HG03108 (cell line): ENCODE measurements at regions not wholly inside any gene's neighbourhood (a gene's known extent, or its start where the extent isn't known, plus 50 kb on each side); places are given as distances from the start of the nearest gene placed in this dataset.
A peak's percentile ranks its signal among the peaks of the same experiment; 100 is the strongest.

Experiments used
- ATAC-seq: cut with Tn5 transposase; IDR thresholded peaks from one replicate; pipeline ENCODE4 v1.9.1; 2021; ENCODE audit warnings: moderate library complexity; ENCODE audit not compliant: unreplicated experiment

- ATAC-seq: no peak
These were observed 254.3 kb downstream of the SHQ1 start for GRCh38 chr3:72593881-72594397.

- ATAC-seq: no peak
These were observed 256.5 kb downstream of the SHQ1 start for GRCh38 chr3:72591522-72592421.

- ATAC-seq: no peak
These were observed 257.5 kb downstream of the SHQ1 start for GRCh38 chr3:72590732-72591221.

DNA sequence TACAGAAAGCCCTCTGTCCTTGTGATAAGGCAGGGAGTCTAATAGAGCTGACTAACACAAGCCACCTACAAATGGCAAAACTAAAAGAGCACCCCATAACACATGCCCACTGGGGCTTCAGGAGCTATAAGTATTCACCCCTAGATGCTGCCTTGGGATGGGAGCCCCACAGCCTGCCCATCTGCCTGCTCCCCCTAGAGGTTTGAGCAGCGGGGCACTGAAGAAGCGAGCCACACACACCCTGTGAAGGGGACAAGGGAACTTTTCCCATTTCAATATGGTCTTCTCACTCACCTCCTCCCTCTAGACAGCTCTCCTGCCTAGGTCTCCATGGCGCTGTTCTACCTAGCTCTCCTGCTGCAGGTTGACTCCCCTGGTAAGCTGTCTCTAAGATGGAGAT is 261.0 kb downstream of the SHQ1 start:
- no peak for ATAC-seq

DNA sequence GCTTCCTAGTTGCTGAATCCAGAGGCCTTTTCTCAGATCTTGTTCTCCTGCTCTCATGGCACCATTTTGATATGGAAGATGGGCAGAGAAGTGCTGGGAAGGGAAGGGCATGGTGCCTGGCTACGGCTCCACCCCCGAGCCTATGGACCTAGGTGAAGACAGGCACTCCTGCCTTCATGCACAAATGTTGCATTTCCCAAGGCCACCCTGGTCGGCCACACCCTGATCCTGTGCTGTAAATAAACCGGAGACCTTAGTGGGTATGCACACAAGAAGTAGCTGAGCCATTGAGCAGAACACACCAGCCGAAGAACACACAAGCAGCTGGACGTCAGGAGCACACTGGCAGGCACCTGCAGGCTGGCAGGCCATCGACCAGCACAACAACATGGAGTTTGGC is 261.6 kb downstream of the SHQ1 start:
- ATAC-seq: no peak

GRCh38 chr3:72585966-72586365 is 262.3 kb downstream of the SHQ1 start:
- ATAC-seq: no peak

DNA sequence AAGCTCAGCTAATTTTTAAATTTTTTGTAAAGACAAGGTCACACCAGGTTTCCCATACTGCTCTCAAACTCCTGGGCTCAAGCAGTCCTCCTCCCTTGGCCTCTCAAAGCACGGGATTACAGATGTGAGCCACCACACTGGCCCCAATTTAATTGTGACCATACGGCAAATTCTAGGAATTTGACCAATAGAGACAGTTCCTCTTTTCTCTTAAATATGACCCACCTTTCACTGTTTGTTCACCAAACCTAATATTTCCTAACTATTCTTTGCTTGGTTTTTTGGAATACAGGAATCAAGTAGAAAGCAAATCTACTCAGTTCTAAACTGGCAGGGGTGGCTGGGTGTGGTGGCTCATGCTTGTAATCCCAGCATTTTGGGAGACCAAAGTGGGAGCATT is 264.0 kb downstream of the SHQ1 start:
- ATAC-seq: no peak

DNA sequence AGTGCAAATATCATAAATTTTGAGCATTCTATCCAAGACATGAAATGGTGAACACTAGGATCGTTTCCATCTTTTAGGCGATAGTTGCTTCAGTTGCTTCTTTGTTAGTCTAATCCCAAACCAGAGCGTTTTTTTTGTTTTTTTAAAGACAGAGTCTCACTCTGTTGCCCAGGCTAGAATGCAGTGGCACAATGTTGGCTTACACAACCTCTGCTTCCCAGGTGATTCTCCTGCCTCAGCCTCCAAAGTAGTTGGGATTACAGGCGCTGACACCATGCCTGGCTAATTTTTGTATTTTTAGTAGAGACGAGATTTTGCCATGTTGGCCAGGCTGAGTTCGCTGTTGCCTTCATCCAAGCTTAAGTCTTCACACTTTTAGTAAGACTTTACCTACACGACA is 265.3 kb downstream of the SHQ1 start:
- no peak for ATAC-seq

- ATAC-seq: peak; percentile 98
These were observed 265.9 kb downstream of the SHQ1 start for GRCh38 chr3:72582211-72582878.

- no peak for ATAC-seq
These were observed 267.3 kb downstream of the SHQ1 start for GRCh38 chr3:72580900-72581299.

DNA sequence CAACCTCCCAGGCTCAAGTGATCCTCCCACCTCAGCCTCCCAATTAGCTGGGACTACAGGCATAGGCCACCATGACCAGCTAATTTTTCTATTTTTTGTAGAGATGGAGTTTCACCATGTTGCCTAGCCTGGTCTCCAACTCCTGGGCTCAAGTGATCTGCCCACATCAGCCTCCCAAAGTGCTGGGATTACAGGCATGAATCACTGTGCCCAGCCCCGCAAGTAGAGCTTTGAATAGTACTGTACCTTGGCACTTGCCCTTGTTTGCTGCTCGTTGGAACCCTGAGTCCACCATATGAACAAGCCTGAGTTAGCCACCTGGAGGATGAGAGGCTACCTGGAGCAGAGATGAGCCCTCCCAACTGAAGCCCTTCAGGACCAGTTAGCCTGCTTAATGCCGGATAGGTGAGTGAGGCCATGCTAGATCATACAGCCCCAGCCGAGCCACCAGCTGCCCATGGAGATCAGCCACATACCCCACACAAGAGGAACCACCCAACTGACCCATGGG is 267.9 kb downstream of the SHQ1 start:
- no peak for ATAC-seq

- no peak for ATAC-seq
These were observed 268.5 kb downstream of the SHQ1 start for GRCh38 chr3:72579581-72580245.

- ATAC-seq: no peak
These were observed 269.1 kb downstream of the SHQ1 start for GRCh38 chr3:72579191-72579580.

DNA sequence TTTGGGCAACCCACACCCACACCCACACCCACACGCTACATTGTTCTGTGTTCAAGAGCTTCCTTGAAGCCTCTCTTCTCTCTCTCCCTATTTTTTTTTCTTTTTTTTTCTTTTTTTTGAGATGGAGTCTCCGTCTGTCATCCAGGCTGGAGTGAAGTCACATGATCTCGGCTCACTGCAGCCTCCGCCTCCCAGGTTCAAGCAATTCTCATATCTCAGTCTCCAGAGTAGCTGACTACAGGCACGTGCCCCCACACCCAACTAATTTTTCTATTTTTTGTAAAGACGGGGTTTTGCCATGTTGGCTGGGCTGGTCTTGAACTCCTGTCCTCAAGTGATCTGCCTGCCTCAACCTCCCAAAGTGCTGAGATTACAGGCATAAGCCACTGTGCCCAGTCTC is 271.1 kb downstream of the SHQ1 start:
- ATAC-seq: no peak

DNA sequence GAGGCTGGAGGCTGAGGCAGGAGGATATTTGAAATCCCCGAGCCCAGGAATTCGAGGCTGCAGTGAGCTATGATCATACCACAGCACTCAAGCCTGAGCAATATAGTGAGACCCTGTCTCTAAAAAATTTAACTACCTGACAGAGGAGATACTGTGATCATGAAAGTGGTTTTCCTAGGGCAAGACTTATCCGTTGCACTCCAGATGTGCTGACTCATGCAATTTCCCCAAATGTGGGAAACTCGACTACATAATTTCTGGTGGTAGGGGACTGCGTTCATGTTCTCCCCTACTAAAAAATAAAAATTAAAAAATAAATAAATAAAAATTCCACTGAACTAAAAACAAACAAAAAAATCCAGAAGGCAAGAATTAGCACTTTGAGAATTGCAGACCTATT is 271.7 kb downstream of the SHQ1 start:
- no peak for ATAC-seq

DNA sequence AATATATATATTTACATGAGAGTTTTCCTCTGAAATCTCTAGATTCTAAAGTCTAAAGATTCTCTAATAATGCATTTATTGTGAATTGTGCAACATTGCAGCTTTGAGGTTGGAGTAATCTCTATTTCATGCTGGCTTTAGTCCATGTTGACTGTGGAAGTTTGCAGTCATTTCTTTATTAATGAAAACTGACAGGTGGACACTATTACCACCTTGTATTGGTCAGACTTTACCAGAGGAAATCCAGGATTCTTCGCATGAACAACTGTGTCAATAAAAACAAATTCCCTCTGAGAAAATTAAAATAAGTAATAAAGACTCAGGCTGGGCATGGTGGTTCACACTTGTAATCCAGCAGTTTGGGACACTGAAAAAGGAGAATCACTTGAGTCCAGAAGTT is 274.1 kb downstream of the SHQ1 start:
- ATAC-seq: no peak

GRCh38 chr3:72573051-72573450 is 275.2 kb downstream of the SHQ1 start:
- no peak for ATAC-seq

DNA sequence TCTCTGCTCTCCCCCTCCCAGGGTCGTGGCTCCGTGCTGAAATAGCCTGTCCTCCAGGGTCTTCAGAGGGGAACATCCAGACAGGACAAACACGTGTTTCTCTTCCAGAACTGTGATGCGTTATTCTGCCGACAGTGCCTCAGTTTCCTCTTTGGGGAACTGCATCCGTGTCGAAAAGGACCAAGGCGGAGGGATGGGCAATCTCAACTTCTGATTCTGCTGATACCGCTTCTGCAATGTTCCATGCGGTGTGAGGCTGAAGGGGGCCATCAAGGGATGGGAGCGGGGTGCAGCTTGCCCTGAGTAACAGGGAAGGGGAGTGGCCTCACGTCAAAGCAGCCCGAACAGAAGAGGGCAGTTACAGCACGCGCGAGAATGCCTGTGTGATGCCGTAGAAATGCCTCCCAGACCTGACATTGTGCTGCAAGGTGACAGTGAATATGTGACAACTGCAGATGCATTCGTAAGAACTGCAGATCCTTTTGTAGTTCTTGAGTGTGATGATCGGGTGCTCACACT is 275.7 kb downstream of the SHQ1 start:
- no peak for ATAC-seq

GRCh38 chr3:72571638-72572114 is 276.6 kb downstream of the SHQ1 start:
- ATAC-seq: no peak

DNA sequence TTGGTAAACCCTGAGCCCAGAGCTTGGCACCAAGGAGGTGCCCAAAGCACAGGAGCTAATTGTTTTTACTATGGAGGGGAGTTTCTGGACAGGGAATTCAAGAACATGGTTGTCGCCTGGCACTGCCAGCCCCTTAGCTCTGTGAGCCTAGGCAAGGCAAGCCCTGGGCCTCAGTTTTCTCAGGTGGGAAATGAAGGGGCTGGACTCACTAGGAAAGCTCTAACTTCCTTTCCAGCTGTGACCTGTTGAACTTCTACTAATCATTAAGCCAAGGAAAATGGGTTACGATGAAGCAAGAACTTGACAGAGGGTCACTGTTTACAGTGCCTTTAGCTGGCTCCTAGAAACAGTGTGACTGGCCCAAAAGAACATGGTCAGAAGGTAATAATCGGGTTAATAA is 277.2 kb downstream of the SHQ1 start:
- no peak for ATAC-seq
